ENCODE measurements at regions not wholly inside any gene's neighbourhood (a gene's known extent, or its start where the extent isn't known, plus 50 kb on each side); places are given as distances from the start of the nearest gene placed in this dataset.

DNA sequence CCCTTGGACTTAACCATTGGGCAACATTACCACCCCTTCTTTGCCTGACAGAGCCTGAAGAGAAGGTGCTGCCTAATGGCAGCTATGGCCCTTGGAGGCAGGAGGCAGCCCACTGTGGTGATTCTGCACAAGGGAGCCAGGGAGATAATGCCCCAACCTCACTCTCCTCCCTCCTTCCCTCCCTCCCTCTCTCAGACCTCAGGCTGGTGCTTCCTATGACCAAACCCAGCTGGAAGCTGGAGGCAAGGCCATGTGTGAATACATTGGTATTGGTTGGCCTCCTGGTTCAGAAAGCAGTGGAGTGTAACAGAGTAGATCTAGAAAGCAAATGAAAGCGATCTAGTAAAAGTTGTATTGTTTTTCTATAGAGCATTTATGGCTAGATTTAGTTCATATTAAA, 233.1 kb downstream of the CSNK2A3 start:
- TF ChIP-seq, protein P1, sequence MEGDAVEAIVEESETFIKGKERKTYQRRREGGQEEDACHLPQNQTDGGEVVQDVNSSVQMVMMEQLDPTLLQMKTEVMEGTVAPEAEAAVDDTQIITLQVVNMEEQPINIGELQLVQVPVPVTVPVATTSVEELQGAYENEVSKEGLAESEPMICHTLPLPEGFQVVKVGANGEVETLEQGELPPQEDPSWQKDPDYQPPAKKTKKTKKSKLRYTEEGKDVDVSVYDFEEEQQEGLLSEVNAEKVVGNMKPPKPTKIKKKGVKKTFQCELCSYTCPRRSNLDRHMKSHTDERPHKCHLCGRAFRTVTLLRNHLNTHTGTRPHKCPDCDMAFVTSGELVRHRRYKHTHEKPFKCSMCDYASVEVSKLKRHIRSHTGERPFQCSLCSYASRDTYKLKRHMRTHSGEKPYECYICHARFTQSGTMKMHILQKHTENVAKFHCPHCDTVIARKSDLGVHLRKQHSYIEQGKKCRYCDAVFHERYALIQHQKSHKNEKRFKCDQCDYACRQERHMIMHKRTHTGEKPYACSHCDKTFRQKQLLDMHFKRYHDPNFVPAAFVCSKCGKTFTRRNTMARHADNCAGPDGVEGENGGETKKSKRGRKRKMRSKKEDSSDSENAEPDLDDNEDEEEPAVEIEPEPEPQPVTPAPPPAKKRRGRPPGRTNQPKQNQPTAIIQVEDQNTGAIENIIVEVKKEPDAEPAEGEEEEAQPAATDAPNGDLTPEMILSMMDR (IDR thresholded peaks at IDR 0.05): no peak
- TF ChIP-seq POLR2A (IDR thresholded peaks at IDR 0.05): no peak

Measured in Peyer's patch (tissue), 4 donors.